OCI-LY3 (cell line): ENCODE measurements at regions not wholly inside any gene's neighbourhood (a gene's known extent, or its start where the extent isn't known, plus 50 kb on each side); places are given as distances from the start of the nearest gene placed in this dataset.

ENCODE experiments used
- CTCF ChIP-seq: fragments of 200-600, 300-600 bp; sonication (generic); IDR thresholded peaks from 2 replicates; pipeline ENCODE4 v1.5.1; 2014; ENCODE audit warnings: antibody characterized with exemption, low read length, low read depth
- EZH2phosphoT487 ChIP-seq: fragments of 200-600 bp; shearing (Covaris generic); IDR thresholded peaks from 2 replicates; pipeline ENCODE4 v1.6.1; 2018; ENCODE audit warnings: antibody characterized with exemption, mixed run types, low read depth

- no peak for TF ChIP-seq CTCF
- TF ChIP-seq EZH2phosphoT487: no peak
Observed at GRCh38 chr12:113619202-113619601, 147.5 kb upstream of the LHX5 start.
